ENCODE measurements at regions not wholly inside any gene's neighbourhood (a gene's known extent, or its start where the extent isn't known, plus 50 kb on each side); places are given as distances from the start of the nearest gene placed in this dataset.

DNA sequence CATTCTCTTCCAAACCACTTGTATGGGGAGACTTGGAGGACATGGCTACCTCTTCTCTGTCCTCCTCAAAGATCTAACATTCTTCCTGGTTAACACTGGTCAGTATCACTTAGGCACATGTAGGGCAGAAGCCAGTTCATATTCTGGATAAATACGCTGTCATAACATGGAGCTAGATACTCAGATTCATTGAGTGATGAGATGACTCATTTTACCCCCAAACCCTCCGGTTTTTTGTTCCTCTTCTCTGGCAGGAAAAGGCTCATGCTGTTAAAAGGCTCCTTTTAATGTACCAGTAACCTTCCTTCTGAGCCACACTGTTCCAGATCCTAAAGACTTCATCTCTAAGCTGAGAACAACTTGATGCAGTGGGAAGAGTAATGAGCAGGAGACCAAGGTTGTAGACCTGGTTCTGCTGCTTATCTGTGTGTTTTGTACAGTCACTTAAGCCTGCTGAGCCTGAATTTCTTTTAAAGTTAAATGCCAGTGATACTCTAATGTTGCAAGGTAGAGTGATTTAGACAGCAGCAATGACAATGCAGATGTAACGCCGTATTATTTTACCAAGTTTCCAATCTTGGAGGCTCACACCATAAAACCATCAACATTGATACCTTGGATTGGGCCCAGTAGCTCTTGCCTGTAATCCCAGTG is 57.3 kb upstream of the ELK3 start:
- TF ChIP-seq, protein P1, sequence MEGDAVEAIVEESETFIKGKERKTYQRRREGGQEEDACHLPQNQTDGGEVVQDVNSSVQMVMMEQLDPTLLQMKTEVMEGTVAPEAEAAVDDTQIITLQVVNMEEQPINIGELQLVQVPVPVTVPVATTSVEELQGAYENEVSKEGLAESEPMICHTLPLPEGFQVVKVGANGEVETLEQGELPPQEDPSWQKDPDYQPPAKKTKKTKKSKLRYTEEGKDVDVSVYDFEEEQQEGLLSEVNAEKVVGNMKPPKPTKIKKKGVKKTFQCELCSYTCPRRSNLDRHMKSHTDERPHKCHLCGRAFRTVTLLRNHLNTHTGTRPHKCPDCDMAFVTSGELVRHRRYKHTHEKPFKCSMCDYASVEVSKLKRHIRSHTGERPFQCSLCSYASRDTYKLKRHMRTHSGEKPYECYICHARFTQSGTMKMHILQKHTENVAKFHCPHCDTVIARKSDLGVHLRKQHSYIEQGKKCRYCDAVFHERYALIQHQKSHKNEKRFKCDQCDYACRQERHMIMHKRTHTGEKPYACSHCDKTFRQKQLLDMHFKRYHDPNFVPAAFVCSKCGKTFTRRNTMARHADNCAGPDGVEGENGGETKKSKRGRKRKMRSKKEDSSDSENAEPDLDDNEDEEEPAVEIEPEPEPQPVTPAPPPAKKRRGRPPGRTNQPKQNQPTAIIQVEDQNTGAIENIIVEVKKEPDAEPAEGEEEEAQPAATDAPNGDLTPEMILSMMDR (conservative IDR thresholded peaks at IDR 0.05; ENCODE audit: low read depth, low read length) = no peak
- TF ChIP-seq RAD21 (IDR thresholded peaks at IDR 0.05; ENCODE audit: low read length) = no peak
- no peak for TF ChIP-seq SMC3 (IDR thresholded peaks at IDR 0.05; ENCODE audit: low read depth, low read length)
- TF ChIP-seq MXI1 (IDR thresholded peaks at IDR 0.05; ENCODE audit: borderline replicate concordance, low read depth, low read length) = no peak
- TF ChIP-seq POLR2A (IDR thresholded peaks at IDR 0.05; ENCODE audit: low read depth, low read length) = no peak
- TF ChIP-seq MAFK (IDR thresholded peaks at IDR 0.05; ENCODE audit: low read depth, low read length) = no peak
- TF ChIP-seq CEBPB (IDR thresholded peaks at IDR 0.05; ENCODE audit: low read depth, low read length) = no peak

Measured in IMR-90 (cell line).